SK-N-SH (cell line): ENCODE measurements at regions not wholly inside any gene's neighbourhood (a gene's known extent, or its start where the extent isn't known, plus 50 kb on each side); places are given as distances from the start of the nearest gene placed in this dataset.

ENCODE experiments used
- CTCF ChIA-PET: fragments of 300-600, 350-600 bp; formaldehyde crosslinking; extraction: SDS; loops from one replicate; lab custom pipeline; 2021; lab: Yijun Ruan, JAX
- POLR2A ChIA-PET: fragments of 350-600 bp; sonication (Branson Sonifier 250); formaldehyde crosslinking; extraction: SDS; loops from one replicate; lab custom pipeline; 2020; ENCODE audit warnings: antibody characterized with exemption, inconsistent platforms; lab: Yijun Ruan, JAX
- DNase-seq: peaks from one replicate; pipeline ENCODE4 v3.0.0; 2012
- H2AFZ ChIP-seq: fragments of 200-600 bp; sonication (generic); 2 replicates; pipeline ENCODE4 v1.8.1; 2016; ENCODE audit warnings: antibody characterized with exemption, mild to moderate bottlenecking, low read depth
- H3F3A ChIP-seq: fragments of 200-600 bp; sonication (generic); replicated peaks from 2 replicates; pipeline ENCODE3; 2016; ENCODE audit warnings: antibody characterized with exemption, mild to moderate bottlenecking; ENCODE audit not compliant: insufficient read depth
- H3K27ac ChIP-seq, 2 experiments: fragments of 200-500 bp in 1 of 2; fragments of 200-600 bp in 1 of 2; sonication (Bioruptor generic) in 1 of 2; sonication (generic), shearing (Covaris generic) in 1 of 2; 2 replicates each; pipeline versions ENCODE4 v1.5.1 to v1.6.1; 2014 to 2016; ENCODE audit warnings: low read depth in 2 of 2, inconsistent platforms in 1 of 2, low read length in 1 of 2, mild to moderate bottlenecking in 1 of 2, mixed read lengths in 1 of 2
- H3K27me3 ChIP-seq: fragments of 200-600 bp; sonication (generic), shearing (Covaris generic); 2 replicates; pipeline ENCODE4 v1.6.1; 2016; ENCODE audit warnings: mixed run types; ENCODE audit not compliant: insufficient read depth
- H3K36me3 ChIP-seq, 2 experiments: fragments of 200-500 bp in 1 of 2; fragments of 200-600 bp in 1 of 2; sonication (Bioruptor generic) in 1 of 2; sonication (generic) in 1 of 2; replicated peaks in 1 of 2; 2 replicates each; pipeline versions ENCODE3 to v1.5.1; 2014 to 2016; ENCODE audit warnings: low read length in 1 of 2, mild to moderate bottlenecking in 1 of 2; ENCODE audit not compliant: insufficient read depth in 2 of 2, control insufficient read depth in 1 of 2
- H3K4me1 ChIP-seq, 2 experiments: fragments of 200-500 bp in 1 of 2; fragments of 200-600 bp in 1 of 2; sonication (Bioruptor generic) in 1 of 2; sonication (generic), shearing (Covaris generic) in 1 of 2; 2 replicates each; pipeline versions ENCODE4 v1.5.1 to v1.6.1; 2014 to 2016; ENCODE audit warnings: low read depth in 1 of 2, low read length in 1 of 2, mixed run types in 1 of 2; ENCODE audit not compliant: insufficient read depth in 2 of 2, control insufficient read depth in 1 of 2
- H3K4me2 ChIP-seq: fragments of 200-600 bp; sonication (generic), shearing (Covaris generic); 2 replicates; pipeline ENCODE4 v1.6.1; 2017; ENCODE audit warnings: mixed run types
- H3K4me3 ChIP-seq, 2 experiments: fragments of 200-500 bp in 1 of 2; fragments of 200-600 bp in 1 of 2; sonication (Bioruptor generic) in 1 of 2; sonication (generic), shearing (Covaris generic) in 1 of 2; 2 replicates each; pipeline versions ENCODE4 v1.5.1 to v1.8.1; 2014 to 2016; ENCODE audit warnings: low read depth in 2 of 2, inconsistent platforms in 1 of 2, low read length in 1 of 2, mild to moderate bottlenecking in 1 of 2, mixed read lengths in 1 of 2, moderate library complexity in 1 of 2
- H3K79me2 ChIP-seq: fragments of 200-600 bp; sonication (generic); 2 replicates; pipeline ENCODE4 v1.8.1; 2017; ENCODE audit warnings: mild to moderate bottlenecking; ENCODE audit not compliant: insufficient read depth
- H3K9ac ChIP-seq: fragments of 200-600 bp; sonication (generic); 2 replicates; pipeline ENCODE4 v1.6.1; 2017; ENCODE audit warnings: mixed run types
- H3K9me2 ChIP-seq: fragments of 200-600 bp; sonication (generic); 2 replicates; pipeline ENCODE4 v1.6.1; 2017; ENCODE audit warnings: mixed run types
- H3K9me3 ChIP-seq: fragments of 200-600 bp; sonication (generic); 2 replicates; pipeline ENCODE4 v1.6.1; 2017; ENCODE audit warnings: mixed run types, mild to moderate bottlenecking, moderate library complexity
- H4K20me1 ChIP-seq: fragments of 200-600 bp; sonication (generic); 2 replicates; pipeline ENCODE4 v1.6.1; 2017; ENCODE audit warnings: mild to moderate bottlenecking, mixed run types; ENCODE audit not compliant: insufficient read depth
- CHD2 ChIP-seq: fragments of 150-350 bp; IDR thresholded peaks from 2 replicates; pipeline ENCODE4 v1.6.1; 2018; ENCODE audit warnings: low read length; ENCODE audit not compliant: partially characterized antibody
- CTCF ChIP-seq: fragments of 200-600 bp; sonication (generic); IDR thresholded peaks from 2 replicates; pipeline ENCODE4 v1.6.1; 2017; ENCODE audit warnings: antibody characterized with exemption, mild to moderate bottlenecking, moderate library complexity
- ELF1 ChIP-seq: IDR thresholded peaks from 2 replicates; pipeline ENCODE4 v1.4.0; 2012
- EP300 ChIP-seq, 2 experiments: IDR thresholded peaks; 2 replicates each; pipeline versions ENCODE4 v1.4.0 to v1.6.1; 2012; ENCODE audit warnings: borderline replicate concordance in 1 of 2, low read depth in 1 of 2, low read length in 1 of 2
- FOXM1 ChIP-seq: IDR thresholded peaks from 2 replicates; pipeline ENCODE4 v1.4.0; 2012; ENCODE audit warnings: low read depth, mild to moderate bottlenecking
- GABPA ChIP-seq: IDR thresholded peaks from 2 replicates; pipeline ENCODE4 v1.4.0; 2012; ENCODE audit warnings: low read depth, mild to moderate bottlenecking
- GATA2 ChIP-seq: sonication (generic); formaldehyde crosslinking; IDR thresholded peaks from 2 replicates; pipeline ENCODE4 v1.5.0; 2020; ENCODE audit warnings: mild to moderate bottlenecking, missing genetic modification reagents
- REST ChIP-seq: IDR thresholded peaks from 2 replicates; pipeline ENCODE4 v1.6.1; 2012; ENCODE audit warnings: mild to moderate bottlenecking, low read depth, low read length, moderate library complexity
- RXRA ChIP-seq: IDR thresholded peaks from 2 replicates; pipeline ENCODE4 v1.4.0; 2012; ENCODE audit warnings: low read depth, mild to moderate bottlenecking, borderline replicate concordance
- SIN3A ChIP-seq: IDR thresholded peaks from 2 replicates; pipeline ENCODE4 v1.6.1; 2012; ENCODE audit warnings: low read depth, mild to moderate bottlenecking, low read length, moderate library complexity, borderline replicate concordance
- TAF1 ChIP-seq: IDR thresholded peaks from 2 replicates; pipeline ENCODE4 v1.6.1; 2012; ENCODE audit warnings: low read depth, mild to moderate bottlenecking, low read length, moderate library complexity, borderline replicate concordance
- TCF12 ChIP-seq: IDR thresholded peaks from 2 replicates; pipeline ENCODE4 v1.4.0; 2012
- USF1 ChIP-seq: IDR thresholded peaks from 2 replicates; pipeline ENCODE4 v1.4.0; 2012; ENCODE audit warnings: low read depth, borderline replicate concordance
- WGBS: methylation state at CpG from one replicate; pipeline ENCODE4 v1.1.6; 2017; ENCODE audit warnings: low lambda C conversion rate; 5-methylcytosine and 5-hydroxymethylcytosine counted together

GRCh38 chr10:85145966-85146365, 817.6 kb downstream of the CCSER2 start:
- Histone ChIP-seq H3K79me2 (no peaks in the 10 kb centered on the region), H3K36me3 (no peaks in the 10 kb centered on the region), H3K9me3 (0 out of 2 replicates have a peak, but pooled peaks cover 4% of the 10 kb centered on the region), H3K27me3 (no peaks in the 10 kb centered on the region), H2AFZ (no peak overlapping the region), H3K9me2 (no peaks in the 10 kb centered on the region), H3K4me3 (no peak overlapping the region), H4K20me1 (no peaks in the 10 kb centered on the region), H3K4me2 (no peak overlapping the region), H3F3A (no peaks in the 10 kb centered on the region), H3K9ac (no peak overlapping the region), H3K27ac (no peak overlapping the region), H3K4me1 (no peaks in the 10 kb centered on the region)
- WGBS: 16% methylated on average over 5 of the region's 5 CpGs
- DNase-seq: no peak
- ChIA-PET CTCF (interaction anchor here (1.3 kb wide), 1 partner anchor 8 kb away, joined by 4 read pairs; no protein-coding TSS in a partner anchor), POLR2A (no interaction called here)
- TF ChIP-seq EP300 (IDR thresholded peaks at IDR 0.05; ENCODE audit: borderline replicate concordance in 1 of 2, low read depth in 1 of 2, low read length in 1 of 2): no peak
- TF ChIP-seq RXRA: no peak
- no peak for TF ChIP-seq FOXM1
- no peak for TF ChIP-seq TAF1
- TF ChIP-seq GABPA: no peak
- no peak for TF ChIP-seq TCF12
- TF ChIP-seq CTCF: no peak
- TF ChIP-seq USF1: no peak
- TF ChIP-seq GATA2 (CRISPR knock-in tag): no peak
- no peak for TF ChIP-seq ELF1
- TF ChIP-seq CHD2: no peak
- no peak for TF ChIP-seq REST
- no peak for TF ChIP-seq SIN3A
